Vagina (tissue), 2 donors: ENCODE measurements at regions not wholly inside any gene's neighbourhood (a gene's known extent, or its start where the extent isn't known, plus 50 kb on each side); places are given as distances from the start of the nearest gene placed in this dataset.
"Not testable (repeated sequence)": the region's sequence is repeated elsewhere in the genome, so short reads cannot be mapped to it uniquely, and the experiment has no call there.

Experiments
- DNase-seq, 2 donors: peaks; one replicate each; pipeline ENCODE4 v3.0.0-alpha.2; 2017; ENCODE audit errors: extremely low spot score in 2 of 2
- H3K27ac ChIP-seq: fragments of 200-600 bp; sonication (generic); one replicate; pipeline ENCODE4 v1.5.1; 2019
- H3K27me3 ChIP-seq: fragments of 200-600 bp; sonication (generic); one replicate; pipeline ENCODE4 v1.5.1; 2019
- H3K36me3 ChIP-seq, 2 donors: fragments of 200-600 bp; sonication (generic); one replicate each; pipeline ENCODE4 v1.5.1; 2017 to 2019
- H3K4me1 ChIP-seq: fragments of 200-600 bp; sonication (generic); one replicate; pipeline ENCODE4 v1.5.1; 2019
- H3K4me3 ChIP-seq, 2 donors: fragments of 200-600 bp; sonication (generic); 1 replicate in 1 of 2; 2 replicates in 1 of 2; pipeline ENCODE4 v1.5.1; 2016 to 2019
- H3K9me3 ChIP-seq: fragments of 200-600 bp; sonication (generic); one replicate; pipeline ENCODE4 v1.5.1; 2019
- CTCF ChIP-seq, 3 experiments: fragments of 450-650 bp in 2 of 3; fragments of 200-600 bp in 1 of 3; sonication (generic) in 1 of 3; IDR thresholded peaks; one replicate each; pipeline ENCODE4 v1.5.1; 2017 to 2019; ENCODE audit warnings: antibody characterized with exemption in 3 of 3, mild to moderate bottlenecking in 2 of 3, moderate library complexity in 2 of 3
- POLR2A ChIP-seq, 2 donors: fragments of 450-650 bp; IDR thresholded peaks; one replicate each; pipeline ENCODE4 v1.6.1; 2017; ENCODE audit warnings: antibody characterized with exemption in 2 of 2, mild to moderate bottlenecking in 2 of 2, moderate library complexity in 2 of 2
- POLR2AphosphoS5 ChIP-seq, 2 donors: sonication (generic); formaldehyde crosslinking; IDR thresholded peaks; one replicate each; pipeline ENCODE4 v1.9.0; 2017; ENCODE audit warnings: antibody characterized with exemption in 2 of 2, mild to moderate bottlenecking in 2 of 2, low read depth in 1 of 2; ENCODE audit not compliant: insufficient read depth in 1 of 2
- intact Hi-C: fragments of 100-400 bp; cut with DNase I; formaldehyde crosslinking; loops from one replicate; pipeline ENCODE4 v1.15.1; 2023

GRCh38 chr12:83710851-83711250, 1024.1 kb downstream of the TMTC2 start:
- H3K4me1 ChIP-seq, result no peaks in the 10 kb centered on the region
- no peaks in the 10 kb centered on the region for H3K9me3 ChIP-seq
- TF ChIP-seq CTCF (IDR thresholded peaks at IDR 0.05) (no peak), POLR2AphosphoS5 (IDR thresholded peaks at IDR 0.05; ENCODE audit: insufficient read depth in 1 of 2, low read depth in 1 of 2) (no peak), POLR2A (IDR thresholded peaks at IDR 0.05) (no peak)
- no peak overlapping the region for H3K4me3 ChIP-seq
- no peaks in the 10 kb centered on the region for H3K36me3 ChIP-seq
- intact Hi-C loops, result no loop called here
- no peak for DNase-seq
- H3K27me3 ChIP-seq, result no peaks in the 10 kb centered on the region
- H3K27ac ChIP-seq, result no peak overlapping the region

GRCh38 chr12:83709899-83710298, 1023.2 kb downstream of the TMTC2 start:
- TF ChIP-seq POLR2A (IDR thresholded peaks at IDR 0.05), result no peak
- no peak for TF ChIP-seq POLR2AphosphoS5 (IDR thresholded peaks at IDR 0.05; ENCODE audit: insufficient read depth in 1 of 2, low read depth in 1 of 2)
- TF ChIP-seq CTCF (IDR thresholded peaks at IDR 0.05), result no peak
- Histone ChIP-seq H3K9me3 (no peaks in the 10 kb centered on the region), H3K36me3 (no peaks in the 10 kb centered on the region), H3K27me3 (no peaks in the 10 kb centered on the region), H3K27ac (no peak overlapping the region), H3K4me3 (no peak overlapping the region), H3K4me1 (no peaks in the 10 kb centered on the region)
- intact Hi-C loops, result no loop called here
- DNase-seq, result no peak

- Histone ChIP-seq H3K36me3 (no peaks in the 10 kb centered on the region), H3K4me3 (no peak overlapping the region), H3K27me3 (no peaks in the 10 kb centered on the region), H3K9me3 (no peaks in the 10 kb centered on the region), H3K4me1 (no peaks in the 10 kb centered on the region), H3K27ac (no peak overlapping the region)
- intact Hi-C loops, result no loop called here
- no peak for DNase-seq
- TF ChIP-seq POLR2A (IDR thresholded peaks at IDR 0.05), result no peak
- no peak for TF ChIP-seq CTCF (IDR thresholded peaks at IDR 0.05)
- TF ChIP-seq POLR2AphosphoS5 (IDR thresholded peaks at IDR 0.05; ENCODE audit: insufficient read depth in 1 of 2, low read depth in 1 of 2), result no peak
These were observed 1014.1 kb downstream of the TMTC2 start for GRCh38 chr12:83700838-83701237.

GRCh38 chr12:83696311-83696710, 1009.6 kb downstream of the TMTC2 start:
- DNase-seq, intact Hi-C loops, H3K4me1 ChIP-seq, H3K27me3 ChIP-seq, H3K4me3 ChIP-seq, H3K36me3 ChIP-seq, H3K27ac ChIP-seq, H3K9me3 ChIP-seq: not testable (repeated sequence)

GRCh38 chr12:83691730-83692129, 1005.0 kb downstream of the TMTC2 start:
- Histone ChIP-seq H3K4me1 (no peaks in the 10 kb centered on the region), H3K27ac (no peak overlapping the region), H3K4me3 (no peak overlapping the region), H3K9me3 (no peaks in the 10 kb centered on the region), H3K27me3 (no peaks in the 10 kb centered on the region), H3K36me3 (no peaks in the 10 kb centered on the region)
- no peak for TF ChIP-seq POLR2AphosphoS5 (IDR thresholded peaks at IDR 0.05; ENCODE audit: insufficient read depth in 1 of 2, low read depth in 1 of 2)
- no peak for TF ChIP-seq CTCF (IDR thresholded peaks at IDR 0.05)
- no peak for TF ChIP-seq POLR2A (IDR thresholded peaks at IDR 0.05)
- intact Hi-C loops, result no loop called here
- DNase-seq, result no peak

GRCh38 chr12:83690465-83690864, 1003.8 kb downstream of the TMTC2 start:
- Histone ChIP-seq H3K27me3 (no peaks in the 10 kb centered on the region), H3K36me3 (no peaks in the 10 kb centered on the region), H3K27ac (no peak overlapping the region), H3K4me3 (no peak overlapping the region), H3K9me3 (no peaks in the 10 kb centered on the region), H3K4me1 (no peaks in the 10 kb centered on the region)
- intact Hi-C loops, result no loop called here
- no peak for TF ChIP-seq POLR2AphosphoS5 (IDR thresholded peaks at IDR 0.05; ENCODE audit: insufficient read depth in 1 of 2, low read depth in 1 of 2)
- no peak for TF ChIP-seq CTCF (IDR thresholded peaks at IDR 0.05)
- no peak for TF ChIP-seq POLR2A (IDR thresholded peaks at IDR 0.05)
- DNase-seq, result no peak
